Ovary (tissue), 3 donors: ENCODE measurements at regions not wholly inside any gene's neighbourhood (a gene's known extent, or its start where the extent isn't known, plus 50 kb on each side); places are given as distances from the start of the nearest gene placed in this dataset.

Experiments
- EP300 ChIP-seq: sonication (generic); formaldehyde crosslinking; IDR thresholded peaks from one replicate; pipeline ENCODE4 v1.6.1; 2017; ENCODE audit warnings: antibody characterized with exemption
- POLR2A ChIP-seq: fragments of 450-650 bp; IDR thresholded peaks from one replicate; pipeline ENCODE4 v1.6.1; 2017; ENCODE audit warnings: antibody characterized with exemption, mild to moderate bottlenecking, moderate library complexity
- TF ChIP-seq, protein P1 (sequence below), 3 donors: fragments of 450-650 bp in 2 of 3; fragments of 200-600 bp in 1 of 3; IDR thresholded peaks; one replicate each; pipeline versions ENCODE4 v1.5.1 to v1.8.0; 2016 to 2022; ENCODE audit warnings: antibody characterized with exemption in 3 of 3, mild to moderate bottlenecking in 1 of 3
- donor health status: DM: no; HTN: no; CAD: no.

DNA sequence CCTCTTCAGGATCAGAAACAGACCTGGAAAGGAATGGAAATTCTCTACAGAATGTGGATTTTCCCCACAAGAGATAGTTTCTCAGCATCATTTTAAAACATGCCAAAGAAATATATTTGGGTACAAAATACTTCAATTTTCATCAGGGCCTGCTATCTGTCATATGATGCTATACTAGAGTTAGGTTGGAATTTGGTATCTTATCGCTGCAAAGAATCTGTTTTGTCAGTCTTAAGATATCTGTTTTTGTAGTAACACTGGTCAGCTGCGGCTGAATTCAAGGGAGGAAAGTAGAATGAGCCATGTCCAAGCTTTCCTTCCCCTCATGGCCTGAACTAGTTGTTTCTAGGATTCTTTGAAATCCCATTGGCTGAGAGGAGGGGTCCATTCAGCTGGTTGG lies 806.4 kb downstream of the KCNA4 start:
- TF ChIP-seq POLR2A, result no peak
- TF ChIP-seq, protein P1, sequence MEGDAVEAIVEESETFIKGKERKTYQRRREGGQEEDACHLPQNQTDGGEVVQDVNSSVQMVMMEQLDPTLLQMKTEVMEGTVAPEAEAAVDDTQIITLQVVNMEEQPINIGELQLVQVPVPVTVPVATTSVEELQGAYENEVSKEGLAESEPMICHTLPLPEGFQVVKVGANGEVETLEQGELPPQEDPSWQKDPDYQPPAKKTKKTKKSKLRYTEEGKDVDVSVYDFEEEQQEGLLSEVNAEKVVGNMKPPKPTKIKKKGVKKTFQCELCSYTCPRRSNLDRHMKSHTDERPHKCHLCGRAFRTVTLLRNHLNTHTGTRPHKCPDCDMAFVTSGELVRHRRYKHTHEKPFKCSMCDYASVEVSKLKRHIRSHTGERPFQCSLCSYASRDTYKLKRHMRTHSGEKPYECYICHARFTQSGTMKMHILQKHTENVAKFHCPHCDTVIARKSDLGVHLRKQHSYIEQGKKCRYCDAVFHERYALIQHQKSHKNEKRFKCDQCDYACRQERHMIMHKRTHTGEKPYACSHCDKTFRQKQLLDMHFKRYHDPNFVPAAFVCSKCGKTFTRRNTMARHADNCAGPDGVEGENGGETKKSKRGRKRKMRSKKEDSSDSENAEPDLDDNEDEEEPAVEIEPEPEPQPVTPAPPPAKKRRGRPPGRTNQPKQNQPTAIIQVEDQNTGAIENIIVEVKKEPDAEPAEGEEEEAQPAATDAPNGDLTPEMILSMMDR (IDR thresholded peaks at IDR 0.05), result no peak
- no peak for TF ChIP-seq EP300
